Loucy (cell line): ENCODE measurements at regions not wholly inside any gene's neighbourhood (a gene's known extent, or its start where the extent isn't known, plus 50 kb on each side); places are given as distances from the start of the nearest gene placed in this dataset.

Source experiments
- H2AFZ ChIP-seq: fragments of 200-600 bp; sonication (generic); 2 replicates; pipeline ENCODE4 v1.6.0; 2016; ENCODE audit warnings: antibody characterized with exemption, mild to moderate bottlenecking, low read length, moderate library complexity
- H3F3A ChIP-seq: fragments of 200-600 bp; 2 replicates; pipeline ENCODE4 v1.6.0; 2016; ENCODE audit warnings: antibody characterized with exemption, low read depth, mild to moderate bottlenecking
- H3K27me3 ChIP-seq: fragments of 200-600 bp; sonication (generic); 2 replicates; pipeline ENCODE4 v1.6.1; 2014; ENCODE audit warnings: low read length, mild to moderate bottlenecking; ENCODE audit not compliant: insufficient read depth, poor library complexity, severe bottlenecking
- H3K36me3 ChIP-seq: fragments of 200-600 bp; sonication (generic); 2 replicates; pipeline ENCODE4 v1.6.1; 2016; ENCODE audit warnings: low read length; ENCODE audit not compliant: insufficient read depth
- H3K4me1 ChIP-seq: fragments of 200-600 bp; sonication (generic); 2 replicates; pipeline ENCODE4 v1.5.1; 2014; ENCODE audit warnings: low read length, mild to moderate bottlenecking; ENCODE audit not compliant: insufficient read depth, poor library complexity, severe bottlenecking
- H3K4me2 ChIP-seq: fragments of 200-600 bp; sonication (generic); 2 replicates; pipeline ENCODE4 v1.6.0; 2014; ENCODE audit warnings: antibody characterized with exemption, low read length, low read depth, mild to moderate bottlenecking; ENCODE audit not compliant: poor library complexity, severe bottlenecking
- H3K4me3 ChIP-seq: fragments of 200-600 bp; sonication (generic); 2 replicates; pipeline ENCODE4 v1.5.1; 2014; ENCODE audit warnings: low read length, mild to moderate bottlenecking, mixed read lengths; ENCODE audit not compliant: poor library complexity, severe bottlenecking
- H3K79me2 ChIP-seq: fragments of 200-600 bp; sonication (generic); 2 replicates; pipeline ENCODE4 v1.6.1; 2014; ENCODE audit warnings: low read length; ENCODE audit not compliant: insufficient read depth
- H3K9ac ChIP-seq: fragments of 200-600 bp; sonication (generic); 2 replicates; pipeline ENCODE4 v1.6.0; 2014; ENCODE audit warnings: mild to moderate bottlenecking, low read depth, low read length, moderate library complexity; ENCODE audit not compliant: poor library complexity, severe bottlenecking
- H3K9me2 ChIP-seq: fragments of 200-600 bp; sonication (generic); replicated peaks from 2 replicates; pipeline ENCODE4 v1.6.1; 2016; ENCODE audit warnings: low read depth, low read length, mixed read lengths
- H3K9me3 ChIP-seq: fragments of 200-600 bp; sonication (generic); 2 replicates; pipeline ENCODE4 v1.6.1; 2014; ENCODE audit warnings: mild to moderate bottlenecking, antibody characterized with exemption, low read length, low read depth; ENCODE audit not compliant: insufficient read depth
- H4K20me1 ChIP-seq: fragments of 200-600 bp; sonication (generic); 2 replicates; pipeline ENCODE4 v1.6.0; 2014; ENCODE audit warnings: antibody characterized with exemption, low read length, mild to moderate bottlenecking; ENCODE audit not compliant: insufficient read depth, poor library complexity, severe bottlenecking
- EZH2phosphoT487 ChIP-seq: fragments of 200-600 bp; IDR thresholded peaks from 2 replicates; pipeline ENCODE4 v1.6.1; 2018; ENCODE audit warnings: antibody characterized with exemption, mild to moderate bottlenecking, moderate library complexity, borderline replicate concordance
- TF ChIP-seq, protein P1 (sequence below): fragments of 200-600 bp; sonication (generic); conservative IDR thresholded peaks from 2 replicates; pipeline ENCODE4 v1.5.1; 2014; ENCODE audit warnings: mild to moderate bottlenecking, antibody characterized with exemption, low read length

DNA sequence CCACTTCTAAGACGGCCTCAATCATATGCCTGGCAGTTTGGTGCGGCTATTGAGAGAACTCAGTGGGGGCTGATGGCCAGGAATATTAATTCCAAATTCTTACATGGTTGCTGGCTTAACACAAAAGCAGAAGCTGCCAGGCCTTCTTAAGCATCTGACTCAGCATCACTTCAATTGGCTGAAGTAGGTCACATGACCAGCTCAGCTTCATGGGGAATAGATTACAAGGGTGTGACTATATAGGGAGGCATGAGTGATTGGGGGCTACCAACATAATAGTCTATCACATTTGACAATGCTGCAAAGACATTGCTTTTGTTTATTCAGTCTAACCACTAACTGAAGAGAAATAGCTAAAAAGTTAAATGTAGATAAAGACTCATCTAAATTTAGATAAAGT is 101.6 kb upstream of the ANKRD28 start:
- Histone ChIP-seq H3K4me1 (no peaks in the 10 kb centered on the region), H3K27me3 (no peaks in the 10 kb centered on the region), H3F3A (no peaks in the 10 kb centered on the region), H3K79me2 (no peaks in the 10 kb centered on the region), H3K9me2 (no peaks in the 10 kb centered on the region), H3K36me3 (no peaks in the 10 kb centered on the region), H3K4me3 (no peak overlapping the region), H3K9me3 (no peaks in the 10 kb centered on the region), H4K20me1 (no peaks in the 10 kb centered on the region), H3K9ac (no peak overlapping the region), H3K4me2 (no peak overlapping the region), H2AFZ (peak overlapping the region; percentile 62; the same call in 1 of the 2 replicates)
- no peak for TF ChIP-seq EZH2phosphoT487
- TF ChIP-seq, protein P1, sequence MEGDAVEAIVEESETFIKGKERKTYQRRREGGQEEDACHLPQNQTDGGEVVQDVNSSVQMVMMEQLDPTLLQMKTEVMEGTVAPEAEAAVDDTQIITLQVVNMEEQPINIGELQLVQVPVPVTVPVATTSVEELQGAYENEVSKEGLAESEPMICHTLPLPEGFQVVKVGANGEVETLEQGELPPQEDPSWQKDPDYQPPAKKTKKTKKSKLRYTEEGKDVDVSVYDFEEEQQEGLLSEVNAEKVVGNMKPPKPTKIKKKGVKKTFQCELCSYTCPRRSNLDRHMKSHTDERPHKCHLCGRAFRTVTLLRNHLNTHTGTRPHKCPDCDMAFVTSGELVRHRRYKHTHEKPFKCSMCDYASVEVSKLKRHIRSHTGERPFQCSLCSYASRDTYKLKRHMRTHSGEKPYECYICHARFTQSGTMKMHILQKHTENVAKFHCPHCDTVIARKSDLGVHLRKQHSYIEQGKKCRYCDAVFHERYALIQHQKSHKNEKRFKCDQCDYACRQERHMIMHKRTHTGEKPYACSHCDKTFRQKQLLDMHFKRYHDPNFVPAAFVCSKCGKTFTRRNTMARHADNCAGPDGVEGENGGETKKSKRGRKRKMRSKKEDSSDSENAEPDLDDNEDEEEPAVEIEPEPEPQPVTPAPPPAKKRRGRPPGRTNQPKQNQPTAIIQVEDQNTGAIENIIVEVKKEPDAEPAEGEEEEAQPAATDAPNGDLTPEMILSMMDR: no peak

GRCh38 chr3:15903164-15903563 is 105.4 kb upstream of the ANKRD28 start:
- TF ChIP-seq EZH2phosphoT487: no peak
- TF ChIP-seq, protein P1: no peak
- no peak overlapping the region for H3K4me3 ChIP-seq

DNA sequence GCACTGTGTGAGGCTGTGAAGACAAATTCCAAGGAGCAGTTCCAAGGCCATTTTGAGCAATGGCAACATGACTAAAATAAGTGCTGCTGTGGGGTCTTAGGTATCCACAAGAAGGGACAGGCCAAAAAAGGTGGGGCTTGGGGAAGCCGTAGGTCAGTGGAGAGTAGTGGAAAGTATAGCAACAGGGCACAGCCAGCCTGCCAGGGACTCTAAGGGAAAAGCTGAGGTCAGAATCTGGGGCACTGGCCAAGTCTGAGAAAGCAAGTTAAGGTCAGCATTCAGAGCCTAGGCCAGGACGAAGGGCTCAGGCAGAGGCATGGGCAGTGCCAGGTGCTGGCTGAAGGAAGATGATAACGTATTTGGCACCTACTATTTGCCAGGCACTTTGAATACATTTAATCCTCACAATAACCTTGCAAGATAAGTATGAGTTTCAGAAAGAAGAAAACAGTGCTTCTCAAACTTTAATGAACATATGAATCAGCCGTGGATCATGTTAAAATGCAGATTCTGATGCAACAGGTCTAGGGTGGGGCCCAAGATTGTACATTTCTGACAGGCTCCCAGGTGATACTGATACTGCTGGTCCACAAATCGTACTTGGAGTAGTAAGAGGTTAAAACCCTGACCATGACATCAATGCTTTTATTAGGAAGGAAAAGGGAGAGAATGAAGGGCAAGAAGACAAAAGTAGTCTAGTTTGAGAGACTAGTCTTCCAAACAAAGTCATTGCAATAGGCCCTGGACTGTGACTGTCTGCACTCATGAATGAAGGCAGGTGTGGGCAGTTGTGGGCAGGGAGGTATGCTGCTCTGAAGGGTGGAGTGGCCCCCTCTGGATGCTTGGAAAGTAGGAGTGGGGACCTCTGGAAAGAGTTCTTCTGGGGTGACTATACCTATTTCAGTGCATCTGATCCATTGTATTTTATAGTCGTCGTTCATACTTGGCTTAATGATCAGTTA is 106.3 kb upstream of the ANKRD28 start:
- Histone ChIP-seq H2AFZ (no peak overlapping the region), H3K79me2 (no peaks in the 10 kb centered on the region), H3K36me3 (no peaks in the 10 kb centered on the region), H3K4me1 (no peaks in the 10 kb centered on the region), H3K9me3 (no peaks in the 10 kb centered on the region), H3K9ac (no peak overlapping the region), H3K27me3 (no peaks in the 10 kb centered on the region), H3F3A (no peaks in the 10 kb centered on the region), H3K9me2 (no peaks in the 10 kb centered on the region), H4K20me1 (no peaks in the 10 kb centered on the region), H3K4me2 (no peak overlapping the region), H3K4me3 (no peak overlapping the region)
- TF ChIP-seq EZH2phosphoT487: no peak
- TF ChIP-seq, protein P1: no peak

More at GRCh38 chr3:15903164-15903563, 105.4 kb upstream of the ANKRD28 start:
- no peak overlapping the region for H2AFZ ChIP-seq
- no peaks in the 10 kb centered on the region for H3K79me2 ChIP-seq
- no peaks in the 10 kb centered on the region for H3K9me2 ChIP-seq
- no peaks in the 10 kb centered on the region for H3K4me1 ChIP-seq
- no peak overlapping the region for H3K4me2 ChIP-seq
- no peaks in the 10 kb centered on the region for H4K20me1 ChIP-seq
- H3K27me3 ChIP-seq: no peaks in the 10 kb centered on the region
- H3K9ac ChIP-seq: no peak overlapping the region
- H3K9me3 ChIP-seq: no peaks in the 10 kb centered on the region
- H3K36me3 ChIP-seq: no peaks in the 10 kb centered on the region
- H3F3A ChIP-seq: no peaks in the 10 kb centered on the region
